GM21423 (cell line): ENCODE measurements at regions not wholly inside any gene's neighbourhood (a gene's known extent, or its start where the extent isn't known, plus 50 kb on each side); places are given as distances from the start of the nearest gene placed in this dataset.
A peak's percentile ranks its signal among the peaks of the same experiment; 100 is the strongest.
"Not testable (repeated sequence)": the region's sequence is repeated elsewhere in the genome, so short reads cannot be mapped to it uniquely, and the experiment has no call there.

Experiments
- ATAC-seq: cut with Tn5 transposase; IDR thresholded peaks from one replicate; pipeline ENCODE4 v1.9.1; 2021; ENCODE audit warnings: mild to moderate bottlenecking, moderate library complexity; ENCODE audit not compliant: unreplicated experiment

DNA sequence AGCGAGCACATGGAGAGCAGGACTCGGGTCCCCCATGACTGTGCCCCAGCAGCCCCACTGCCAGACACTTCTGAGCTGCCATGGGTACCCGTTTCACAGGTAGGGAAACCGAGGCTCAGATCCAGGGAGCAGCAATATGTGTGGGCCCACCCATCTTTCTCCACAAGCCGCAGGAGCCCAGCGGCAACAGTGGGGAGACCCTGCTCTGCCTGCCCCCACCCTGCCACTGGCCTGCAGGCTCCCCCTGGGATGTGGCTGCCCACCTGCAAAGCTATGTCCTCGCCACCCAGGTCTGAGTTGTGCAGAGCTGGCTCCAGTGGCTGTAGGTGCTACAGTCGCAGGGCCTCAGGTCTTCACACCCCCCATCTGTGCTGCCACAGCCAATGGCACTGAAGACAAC lies 50.6 kb upstream of the C1QTNF9B start:
- no peak for ATAC-seq

DNA sequence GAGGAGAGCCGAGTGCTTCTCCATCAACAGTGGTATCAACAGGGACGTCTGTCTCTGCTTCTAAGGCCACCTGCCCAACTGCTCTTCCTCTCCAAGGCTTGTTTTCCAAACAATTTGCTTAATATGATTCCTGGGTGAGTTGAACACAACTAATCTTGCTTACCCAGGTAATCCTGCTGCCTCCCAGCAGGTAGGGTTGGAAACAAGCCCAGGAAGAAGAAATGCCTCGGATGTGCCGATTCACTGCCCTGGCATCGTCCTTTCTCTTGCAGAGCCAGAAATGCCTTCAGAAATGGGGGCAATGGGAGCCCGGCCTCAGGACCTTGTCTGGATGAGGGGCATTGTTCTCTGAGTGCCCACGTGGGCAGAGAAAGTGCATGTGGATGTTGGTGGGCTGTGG lies 51.9 kb upstream of the C1QTNF9B start:
- ATAC-seq: no peak

DNA sequence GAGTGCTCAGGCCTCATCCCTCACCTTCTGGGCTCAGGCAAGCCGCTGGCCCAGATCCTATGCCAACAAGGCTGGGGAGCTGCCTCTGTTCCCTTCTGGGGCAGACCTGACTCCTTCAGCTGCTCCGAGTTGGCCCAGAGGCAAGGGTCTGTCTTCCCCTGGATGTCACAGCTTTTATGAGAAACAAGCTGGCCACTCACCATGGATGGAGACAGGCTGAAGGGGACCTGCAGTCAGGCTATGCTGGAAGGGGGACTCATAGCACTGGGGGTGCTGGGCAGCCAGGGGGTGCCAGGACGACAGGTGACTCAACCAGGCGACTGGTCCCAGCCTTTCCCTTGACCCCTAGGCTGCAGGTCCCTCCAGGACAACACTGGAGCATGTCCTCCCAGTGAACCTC lies 52.4 kb upstream of the C1QTNF9B start:
- no peak for ATAC-seq

DNA sequence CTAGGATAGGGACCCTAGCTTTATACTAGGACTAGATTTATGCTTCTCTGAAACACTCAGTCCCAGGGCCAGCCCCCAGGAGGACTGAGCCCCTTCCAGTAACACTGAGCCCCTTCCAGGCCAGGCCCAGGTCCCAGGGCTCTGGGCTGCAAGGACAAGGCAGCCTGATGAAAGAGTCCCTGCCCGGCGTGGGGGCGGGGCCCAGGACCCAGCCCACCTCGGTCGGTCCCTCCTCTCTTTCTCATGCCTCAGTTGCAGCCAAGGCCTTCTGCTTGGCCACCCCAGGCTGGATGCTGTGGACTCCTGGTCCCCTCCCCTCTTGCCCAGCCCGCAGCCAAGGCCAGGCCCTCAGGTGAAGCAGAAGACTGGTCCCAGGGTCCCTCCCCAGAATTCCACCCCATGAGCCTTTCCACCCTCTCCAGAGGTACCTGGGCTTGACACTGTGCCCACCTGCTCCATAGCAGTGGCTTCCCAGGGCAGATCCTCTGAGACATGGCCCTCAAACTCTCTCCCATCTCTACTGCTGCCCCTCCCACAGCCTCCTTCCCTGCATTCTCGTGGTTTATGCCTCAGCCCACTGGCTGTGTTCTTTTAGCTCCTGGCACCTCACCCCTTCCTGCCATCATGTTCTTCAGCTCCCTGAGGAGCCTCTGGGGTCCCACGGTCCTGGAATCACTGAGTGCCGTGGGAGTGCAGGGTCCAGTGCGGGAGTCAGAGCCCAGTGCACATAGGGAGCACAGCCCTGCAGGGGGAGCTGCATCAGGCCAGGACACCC lies 53.6 kb upstream of the C1QTNF9B start:
- ATAC-seq: no peak

DNA sequence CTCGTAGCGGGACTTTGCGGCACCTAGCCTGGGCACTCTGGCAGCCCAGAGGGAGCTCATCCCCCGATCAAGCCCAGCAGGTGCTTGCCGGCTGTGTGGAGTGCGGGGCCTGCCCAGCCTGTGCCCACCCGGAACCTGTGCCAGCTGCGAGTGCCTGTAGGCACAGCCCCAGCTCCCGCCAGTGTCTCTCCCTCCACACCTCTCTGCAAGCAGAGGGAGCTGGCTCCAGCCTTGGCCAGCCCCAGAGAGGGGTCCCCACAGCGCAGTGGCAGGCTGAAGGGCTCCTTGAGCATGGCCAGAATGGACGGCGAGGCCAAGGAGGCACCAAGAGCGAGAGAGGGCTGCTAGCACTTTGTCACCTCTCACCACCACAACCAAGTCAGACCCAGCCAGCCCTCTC lies 55.5 kb upstream of the C1QTNF9B start:
- ATAC-seq: no peak

DNA sequence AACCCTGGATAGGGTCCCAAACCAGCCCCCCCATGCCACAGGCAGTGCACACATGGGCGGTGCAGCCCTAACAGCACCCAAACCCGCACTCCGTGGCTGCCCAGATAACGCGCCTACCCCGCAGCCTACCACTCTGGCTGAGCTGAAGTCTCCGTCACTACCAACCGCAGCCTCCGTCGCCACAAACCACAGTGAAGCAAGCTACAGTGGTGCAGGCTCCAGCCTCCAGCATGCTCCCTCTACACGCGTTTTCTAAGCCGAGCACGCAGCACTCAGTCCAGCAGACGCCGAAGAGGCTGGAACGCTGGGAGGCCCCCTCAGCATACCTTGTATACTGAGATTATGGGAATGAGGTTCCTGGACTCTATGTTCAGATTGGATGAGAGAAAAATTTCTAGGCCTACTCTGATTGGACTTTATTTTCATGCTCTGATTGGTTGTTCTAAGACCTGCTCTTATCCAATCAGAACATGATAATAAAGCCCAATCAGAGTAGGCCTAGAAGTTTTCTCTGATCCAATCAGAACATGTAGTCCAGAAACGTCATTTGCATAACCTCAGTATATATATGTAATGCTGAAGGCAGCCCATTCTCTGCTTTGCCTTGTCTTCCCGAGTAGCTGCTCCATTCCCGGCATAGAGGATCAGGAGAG lies 56.7 kb upstream of the C1QTNF9B start:
- no peak for ATAC-seq

DNA sequence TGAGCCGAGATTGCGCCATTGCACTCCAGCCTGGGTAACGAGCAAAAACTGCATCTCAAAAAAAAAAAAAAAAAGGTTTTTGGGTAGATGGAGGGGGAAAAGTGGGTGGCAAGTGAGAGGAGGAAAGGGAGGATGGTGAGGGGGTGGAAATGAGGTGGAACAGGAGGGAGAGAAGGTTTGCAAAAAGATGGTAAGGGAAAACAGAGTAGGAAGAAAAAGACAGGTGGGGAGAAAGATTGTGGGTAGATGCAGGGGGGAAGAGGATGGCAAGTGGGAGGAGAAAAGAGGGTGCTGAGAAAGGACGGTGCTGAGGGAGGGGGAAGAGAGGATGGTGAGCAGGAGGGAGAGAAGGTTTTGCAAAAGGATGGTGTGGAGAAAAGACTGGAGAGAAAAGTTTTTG lies 57.8 kb upstream of the C1QTNF9B start:
- no peak for ATAC-seq

DNA sequence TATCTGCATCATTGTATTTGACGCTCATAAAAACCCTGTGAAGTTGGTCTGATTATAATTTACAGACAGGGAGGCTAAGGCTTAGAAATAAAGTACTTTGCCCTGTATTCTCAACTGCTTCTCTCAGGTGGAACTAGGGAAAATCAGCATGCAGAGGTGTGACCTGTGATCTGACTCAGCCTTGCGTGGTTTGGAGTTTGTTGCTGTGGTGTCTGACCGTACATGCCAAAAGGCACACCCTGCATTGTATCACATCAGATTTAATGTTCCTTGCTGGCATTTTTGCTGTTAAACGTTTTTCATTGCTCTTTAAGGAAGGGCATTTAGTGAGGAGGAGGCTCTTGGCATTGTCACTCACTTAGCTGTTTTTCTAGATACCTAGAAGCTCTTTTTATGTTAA lies 58.8 kb upstream of the C1QTNF9B start:
- ATAC-seq: no peak

DNA sequence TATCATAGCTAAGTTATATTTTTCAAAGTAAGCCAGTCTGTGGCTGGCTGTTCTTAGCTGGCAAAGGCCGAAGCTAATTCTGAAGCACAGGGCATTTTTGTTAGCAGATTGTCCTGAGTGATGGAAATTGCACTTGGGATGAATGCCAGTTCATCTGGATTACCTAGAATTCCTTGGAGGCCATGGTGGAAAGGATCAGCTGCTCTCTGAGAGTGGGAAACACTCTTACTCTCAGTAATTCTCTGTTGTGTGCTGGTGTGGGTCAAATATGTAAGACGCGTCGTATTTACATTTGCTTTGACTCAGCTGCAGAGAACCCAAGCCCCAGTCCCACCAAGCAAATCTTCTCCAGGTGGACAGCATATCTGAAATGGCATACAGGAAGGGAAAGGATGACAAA lies 60.7 kb upstream of the C1QTNF9B start:
- no peak for ATAC-seq

DNA sequence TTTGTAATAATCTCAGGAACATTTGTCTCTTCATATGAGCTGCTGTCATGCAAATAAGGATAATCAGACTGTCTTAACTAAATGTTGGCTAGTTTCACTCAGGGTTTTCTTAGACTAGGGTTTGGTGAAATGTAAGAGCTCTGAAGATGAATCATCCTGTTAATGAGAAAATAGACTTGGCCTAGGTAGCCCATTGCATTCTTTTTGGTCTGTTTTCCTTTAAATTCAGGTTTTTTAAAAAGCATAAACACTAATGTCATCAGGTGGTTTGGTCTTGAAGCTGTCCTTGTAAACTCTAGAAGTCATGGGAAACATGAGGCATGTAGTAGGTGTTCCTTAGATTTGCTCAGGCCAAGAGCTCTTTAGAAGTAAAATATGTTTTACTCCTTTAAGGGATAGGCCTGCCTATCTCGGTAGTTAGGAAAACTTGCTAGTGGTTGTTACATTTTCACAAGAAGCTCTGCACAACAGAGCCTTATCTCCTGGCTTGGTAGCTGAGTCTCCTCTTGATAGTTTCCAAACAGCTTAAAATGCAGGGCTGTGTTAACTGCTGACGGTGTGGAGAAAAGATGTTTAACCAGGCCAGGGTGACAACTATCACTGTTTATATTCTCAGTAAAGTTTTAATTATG lies 62.0 kb upstream of the C1QTNF9B start:
- ATAC-seq: no peak

DNA sequence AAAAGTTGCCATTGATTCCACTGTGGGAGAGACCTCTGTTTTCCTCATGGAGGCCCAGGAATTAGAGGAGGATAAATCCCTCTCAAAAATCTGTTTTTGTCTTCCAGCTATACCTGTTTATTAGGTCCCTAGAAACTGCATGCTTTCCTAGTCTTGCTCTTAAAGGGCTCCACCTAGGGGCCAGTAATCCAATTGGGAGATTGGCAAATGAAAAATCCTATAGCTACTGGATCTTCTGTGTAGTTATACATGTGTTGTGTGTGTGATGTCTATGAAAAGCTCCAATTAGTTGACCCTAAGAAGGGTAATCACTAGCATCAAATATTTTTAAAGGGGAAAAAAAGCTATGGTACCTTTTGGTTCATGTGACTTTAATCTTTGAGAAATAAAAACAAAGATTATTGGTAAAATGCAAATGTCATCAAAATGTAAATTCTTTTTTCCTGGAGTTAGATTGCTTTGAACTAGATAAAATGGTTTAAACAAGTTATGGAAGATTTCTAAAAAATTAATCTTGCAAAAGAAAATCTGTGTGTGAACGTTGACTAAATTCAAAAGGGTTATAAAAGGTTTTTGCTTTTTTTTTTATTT lies 63.4 kb upstream of the C1QTNF9B start:
- no peak for ATAC-seq

DNA sequence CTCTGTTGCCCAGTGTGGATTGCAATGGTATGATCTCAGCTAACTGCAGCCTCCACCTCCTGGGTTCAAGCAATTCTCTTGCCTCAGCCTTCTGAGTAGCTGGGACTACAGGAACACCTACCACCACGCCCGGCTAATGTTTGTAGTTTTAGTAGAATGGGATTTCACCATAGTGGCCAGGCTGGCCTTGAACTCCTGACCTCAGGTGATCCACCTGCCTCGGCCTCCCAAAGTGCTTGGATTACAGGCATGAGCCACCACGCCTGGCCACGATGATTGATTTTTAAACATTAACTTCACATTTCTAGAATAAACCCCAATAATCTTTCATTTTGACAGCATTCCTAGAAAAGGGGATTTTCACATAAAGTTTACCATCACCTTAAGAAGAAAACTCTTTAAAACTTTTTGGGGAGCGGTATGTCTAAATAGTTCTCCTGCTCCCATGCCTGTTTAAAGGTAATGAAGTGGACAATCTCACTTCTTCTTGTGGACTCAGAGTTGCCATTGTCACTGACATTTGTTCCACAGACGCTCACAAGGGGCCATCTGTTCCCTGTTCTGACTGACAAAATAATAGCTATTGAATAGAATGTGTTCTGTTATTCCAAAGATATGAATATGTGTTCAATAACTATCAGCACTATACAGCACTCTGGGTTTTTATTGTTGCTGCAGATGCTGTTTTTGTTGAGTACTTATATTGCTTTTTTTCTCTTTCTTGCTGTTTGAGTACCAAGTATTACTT lies 66.1 kb upstream of the C1QTNF9B start:
- ATAC-seq: no peak

DNA sequence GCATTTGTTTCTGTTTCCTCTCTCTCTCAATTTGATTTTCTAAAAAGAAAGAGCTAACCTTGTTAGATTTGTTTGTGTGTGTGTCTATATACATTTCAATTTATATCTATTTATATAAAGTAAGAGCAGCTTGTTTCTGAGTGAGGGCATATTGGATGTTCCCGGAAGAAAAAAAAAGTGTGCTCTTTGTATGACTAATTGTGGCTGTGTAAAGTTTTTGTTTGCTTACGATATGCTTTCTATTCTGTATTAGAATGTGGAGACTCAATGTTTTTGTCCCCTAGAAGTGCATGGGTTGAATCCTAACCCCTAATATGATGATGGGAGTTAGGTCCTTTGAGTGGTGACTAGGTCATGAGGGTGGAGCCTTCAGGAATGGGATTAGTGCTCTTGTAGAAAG lies 66.6 kb upstream of the C1QTNF9B start:
- no peak for ATAC-seq

DNA sequence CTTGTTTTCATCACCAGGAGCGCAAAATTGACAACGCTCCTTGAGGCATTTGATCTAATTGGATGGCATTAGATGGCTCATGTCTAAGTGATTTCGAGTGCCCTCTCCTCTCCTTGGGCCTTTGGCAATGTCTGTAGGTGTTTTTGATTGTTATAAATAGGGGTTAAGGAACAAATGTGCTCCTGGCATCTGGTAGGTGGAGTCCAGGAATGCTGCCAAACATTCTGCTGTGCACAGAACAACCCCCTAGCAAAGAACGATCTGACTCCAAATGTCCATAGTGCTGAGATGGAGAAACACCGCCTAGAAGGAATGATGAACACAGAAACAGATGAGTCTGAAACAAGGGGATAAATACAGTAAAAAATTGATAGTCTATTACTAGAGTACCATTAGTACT lies 68.0 kb upstream of the C1QTNF9B start:
- no peak for ATAC-seq

DNA sequence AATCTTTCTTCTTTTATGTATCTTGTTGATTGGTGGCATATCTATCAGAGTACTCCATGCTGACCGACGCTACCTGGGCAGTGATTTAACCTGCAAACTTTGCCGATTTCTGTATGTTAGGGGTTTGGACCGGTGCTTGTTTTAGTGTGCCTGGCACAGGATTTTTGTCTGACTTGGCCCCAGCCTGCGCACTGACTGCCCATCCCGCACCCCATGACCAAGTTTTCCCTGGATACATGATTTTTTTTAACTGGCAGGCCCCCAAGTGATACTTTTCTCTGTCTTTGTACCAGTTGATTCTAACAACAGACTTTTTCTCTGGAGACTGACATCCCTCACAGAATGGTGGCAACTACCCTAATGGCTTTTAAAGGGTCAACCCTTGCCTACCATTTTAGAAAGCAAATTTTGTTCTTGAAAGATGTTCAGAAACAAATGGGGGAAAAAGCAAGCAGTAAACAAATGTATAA lies 69.0 kb upstream of the C1QTNF9B start:
- ATAC-seq: no peak

DNA sequence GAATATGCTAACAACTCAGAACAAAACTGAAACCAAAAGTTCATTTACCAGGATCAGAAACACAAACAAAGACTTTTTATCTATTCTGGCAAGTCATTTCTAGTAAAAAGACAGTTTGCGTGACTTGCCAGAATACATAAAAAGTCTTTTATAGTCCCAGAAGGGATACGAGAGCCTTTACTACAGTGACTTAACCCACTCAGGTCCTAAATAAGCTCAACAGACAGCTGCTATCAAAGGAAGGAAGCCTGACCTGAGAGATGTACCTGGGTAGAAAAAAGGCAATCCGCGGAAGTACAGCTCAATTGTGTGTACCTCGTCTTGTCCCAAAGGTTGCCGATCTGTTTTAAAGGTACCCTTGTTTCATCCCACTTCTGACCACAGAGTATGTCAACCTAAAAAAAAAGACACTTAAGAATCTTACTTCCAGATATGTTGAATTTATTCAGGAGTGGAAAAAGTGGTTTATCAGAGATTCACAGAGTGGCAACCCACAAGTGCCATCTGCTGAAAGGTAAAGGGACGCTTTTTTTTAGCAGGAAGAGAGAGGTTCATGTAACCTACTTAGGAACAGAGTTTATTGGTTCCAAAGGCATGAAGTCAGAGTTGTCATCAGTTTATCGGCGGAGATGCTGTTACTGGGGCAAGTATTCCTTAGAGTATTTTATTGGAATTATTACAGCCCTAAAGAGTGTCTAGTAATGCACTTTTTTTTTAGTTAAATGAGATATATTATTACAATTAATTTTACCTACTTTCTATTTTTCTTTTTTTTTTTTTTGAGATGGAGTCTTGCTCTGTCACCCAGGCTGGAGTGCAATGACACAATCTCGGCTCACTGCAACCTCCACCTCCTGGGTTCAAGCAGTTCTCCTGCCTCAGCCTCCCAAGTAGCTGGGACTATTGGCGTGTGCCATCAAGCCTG lies 69.7 kb upstream of the C1QTNF9B start:
- ATAC-seq: peak; percentile 48

DNA sequence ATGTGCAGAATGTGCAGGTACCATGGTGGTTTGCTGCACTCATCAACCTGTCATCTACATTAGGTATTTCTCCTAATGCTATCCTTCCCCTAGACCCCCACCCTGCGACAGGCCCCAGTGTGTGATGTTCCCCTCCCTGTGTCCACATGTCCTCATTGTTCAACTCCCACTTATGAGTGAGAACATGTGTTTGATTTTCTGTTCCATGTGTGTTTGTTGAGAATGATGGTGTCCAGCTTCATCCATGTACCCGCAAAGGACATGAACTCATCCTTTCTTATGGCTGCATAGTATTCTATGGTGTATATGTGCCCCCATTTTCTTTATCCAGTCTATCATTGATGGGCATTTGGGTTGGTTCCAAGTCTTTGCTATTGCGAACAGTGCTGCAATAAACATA lies 70.5 kb upstream of the C1QTNF9B start:
- not testable (repeated sequence) for ATAC-seq

DNA sequence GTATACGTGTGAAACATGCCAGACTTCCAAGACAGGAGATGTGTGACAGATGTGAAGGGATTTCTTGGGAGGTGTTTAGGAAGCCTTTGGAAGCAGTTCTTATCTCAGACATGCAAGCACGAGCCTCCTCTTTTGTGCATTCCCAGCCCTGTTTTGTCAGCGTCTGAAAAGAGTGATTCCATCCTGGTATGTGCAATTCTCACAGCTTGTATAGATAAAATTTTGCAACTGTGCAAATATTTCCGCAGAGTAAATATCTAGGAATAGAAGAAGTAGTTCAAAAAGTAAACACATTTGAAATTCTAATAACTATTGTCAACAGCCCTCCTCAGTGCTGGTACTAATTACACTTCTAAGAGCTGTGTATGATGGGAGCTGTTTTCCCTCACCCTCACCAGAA lies 72.3 kb upstream of the C1QTNF9B start:
- no peak for ATAC-seq

DNA sequence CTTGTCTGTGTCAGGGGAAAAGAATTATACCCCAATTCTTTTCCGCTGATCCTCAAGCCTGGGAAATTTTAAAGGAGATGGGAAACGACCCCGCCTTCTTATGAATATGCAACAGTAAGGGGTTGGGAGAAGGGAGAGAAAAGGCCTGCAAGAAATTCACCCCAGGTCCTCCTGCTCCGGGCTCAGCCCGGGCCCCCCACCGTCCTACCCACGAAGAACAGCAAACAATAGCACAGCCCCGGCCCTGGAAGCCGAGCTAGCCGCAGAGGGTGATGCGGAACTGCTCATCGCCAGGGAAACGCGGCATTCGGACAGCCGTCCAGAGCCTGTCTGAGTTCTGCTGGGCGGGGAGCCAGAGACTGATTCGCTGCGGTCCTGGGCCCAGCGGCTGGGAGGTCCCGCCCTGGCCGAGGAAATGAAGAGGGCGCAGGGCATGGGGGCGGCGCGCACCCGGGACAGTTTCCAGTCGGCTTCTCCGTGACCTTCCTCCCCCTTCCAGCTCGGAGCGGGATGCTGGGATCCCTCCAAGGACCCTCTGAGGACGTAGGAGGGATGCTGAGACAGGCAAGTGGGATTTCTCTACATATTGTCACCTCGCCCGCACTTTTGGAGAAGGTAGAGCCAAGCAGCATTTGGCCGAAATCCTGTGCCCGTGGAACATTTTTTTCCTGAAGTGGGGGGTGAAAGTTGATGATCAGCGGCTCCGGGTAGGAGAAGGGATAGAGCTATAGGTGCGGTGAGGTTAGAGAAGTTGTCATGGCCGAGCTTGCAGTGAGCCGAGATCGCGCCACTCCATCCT lies 82.3 kb upstream of the C1QTNF9B start:
- peak; percentile 79 for ATAC-seq
